HG02943 (cell line): ENCODE measurements at regions not wholly inside any gene's neighbourhood (a gene's known extent, or its start where the extent isn't known, plus 50 kb on each side); places are given as distances from the start of the nearest gene placed in this dataset.

Source experiments
- ATAC-seq: cut with Tn5 transposase; IDR thresholded peaks from one replicate; pipeline ENCODE4 v1.9.1; 2021; ENCODE audit warnings: mild to moderate bottlenecking, low read depth, moderate library complexity; ENCODE audit not compliant: unreplicated experiment

DNA sequence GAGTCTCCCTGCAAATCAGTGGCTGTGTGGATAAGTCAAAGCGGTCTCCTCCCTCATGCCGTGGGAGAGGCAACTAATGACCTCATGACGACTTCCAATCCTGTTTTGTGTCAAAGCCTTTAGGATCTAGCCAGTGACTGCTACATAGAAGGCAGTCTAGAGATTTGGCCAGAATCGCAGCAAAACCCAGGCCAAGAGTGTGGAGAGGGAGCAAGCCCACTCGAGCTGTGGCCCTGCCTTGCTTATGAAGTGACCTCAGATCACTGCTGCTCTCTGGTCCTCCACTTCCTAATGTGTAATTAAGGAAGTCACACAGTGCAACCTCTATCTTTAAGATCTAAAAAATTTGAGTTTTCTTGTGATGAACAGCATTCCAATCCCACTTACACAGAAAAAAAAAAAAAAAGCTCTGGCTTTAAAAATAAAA is 296.7 kb upstream of the KLF6 start:
- ATAC-seq: no peak

- no peak for ATAC-seq
Measured at GRCh38 chr10:4080225-4080805, 295.3 kb upstream of the KLF6 start.

GRCh38 chr10:4079803-4080202 is 294.8 kb upstream of the KLF6 start:
- ATAC-seq: no peak

DNA sequence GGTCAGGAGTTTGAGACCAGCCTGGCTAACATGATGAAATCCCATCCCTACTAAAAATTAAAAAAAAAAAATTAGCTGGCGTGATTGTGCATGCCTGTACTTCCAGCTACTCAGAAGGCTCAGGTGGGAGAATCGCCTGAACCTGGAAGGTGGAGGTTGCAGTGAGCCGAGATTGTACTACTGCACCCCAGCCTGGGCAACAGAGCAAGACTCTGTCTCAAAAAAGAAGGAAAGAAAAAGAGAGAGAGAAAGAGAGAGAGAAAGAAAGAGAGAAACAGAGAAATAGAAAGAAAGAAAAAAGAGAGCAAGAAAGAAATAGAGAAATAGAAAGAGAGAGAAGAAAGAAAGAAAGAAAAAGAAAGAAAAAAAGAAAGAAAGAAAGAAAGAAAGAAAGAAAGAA is 292.8 kb upstream of the KLF6 start:
- ATAC-seq: no peak

DNA sequence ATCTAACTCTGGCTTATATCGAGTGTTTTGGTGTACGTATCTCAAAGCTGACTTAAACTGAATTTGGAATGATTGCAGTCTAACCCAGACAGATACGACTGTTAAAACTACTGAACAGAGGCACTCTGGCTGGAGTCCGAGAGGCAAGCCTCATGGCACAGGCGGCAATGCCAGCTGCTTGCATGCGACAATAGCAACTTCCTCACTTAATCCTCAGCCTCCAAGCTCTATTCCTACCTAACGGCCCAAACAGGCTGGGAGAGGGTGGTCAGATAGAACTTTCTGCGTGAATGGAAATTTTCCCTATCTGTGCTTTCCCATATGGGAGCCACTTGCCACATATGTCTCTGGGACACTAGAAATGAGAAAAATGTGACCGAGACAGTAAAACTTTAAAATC is 292.0 kb upstream of the KLF6 start:
- no peak for ATAC-seq

DNA sequence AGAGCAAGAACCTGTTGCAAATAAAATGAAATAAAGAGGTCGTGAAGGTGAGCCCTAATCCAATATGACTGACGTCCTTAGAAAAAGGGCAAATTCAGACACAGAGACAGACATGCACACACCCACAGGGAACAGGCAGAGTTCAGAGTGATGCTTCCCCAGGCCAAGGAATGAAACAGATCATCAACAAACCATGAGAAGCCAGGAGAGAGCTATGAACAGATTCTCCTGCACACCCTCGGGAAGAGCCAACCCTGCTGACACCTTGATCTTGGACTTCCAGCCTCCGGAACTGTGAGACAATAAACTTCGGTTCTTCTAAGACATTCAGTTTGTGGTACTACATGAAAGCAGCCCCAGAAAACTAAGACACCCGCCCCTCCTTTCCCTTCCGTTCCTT is 290.4 kb upstream of the KLF6 start:
- ATAC-seq: no peak

GRCh38 chr10:4074545-4075407 is 289.8 kb upstream of the KLF6 start:
- ATAC-seq: no peak

DNA sequence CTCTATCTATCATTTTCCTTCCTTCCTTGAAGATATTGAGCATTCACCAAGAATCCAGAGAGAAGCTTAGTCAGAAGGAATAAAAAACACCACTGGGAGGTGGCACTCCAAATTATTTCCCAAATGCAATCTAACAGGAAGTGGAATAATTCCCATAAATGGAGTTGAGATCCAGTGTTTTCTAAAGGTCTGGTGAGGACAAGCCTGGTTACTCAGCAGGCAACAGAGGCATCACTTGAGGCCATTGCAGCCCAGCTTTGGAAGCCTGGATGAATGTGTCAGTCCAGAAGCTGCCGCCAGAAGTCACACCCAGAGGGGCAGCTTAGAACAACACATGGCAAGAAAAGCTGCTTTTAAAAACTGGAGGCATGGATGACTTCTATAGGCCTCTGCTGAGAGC is 288.9 kb upstream of the KLF6 start:
- ATAC-seq: no peak

DNA sequence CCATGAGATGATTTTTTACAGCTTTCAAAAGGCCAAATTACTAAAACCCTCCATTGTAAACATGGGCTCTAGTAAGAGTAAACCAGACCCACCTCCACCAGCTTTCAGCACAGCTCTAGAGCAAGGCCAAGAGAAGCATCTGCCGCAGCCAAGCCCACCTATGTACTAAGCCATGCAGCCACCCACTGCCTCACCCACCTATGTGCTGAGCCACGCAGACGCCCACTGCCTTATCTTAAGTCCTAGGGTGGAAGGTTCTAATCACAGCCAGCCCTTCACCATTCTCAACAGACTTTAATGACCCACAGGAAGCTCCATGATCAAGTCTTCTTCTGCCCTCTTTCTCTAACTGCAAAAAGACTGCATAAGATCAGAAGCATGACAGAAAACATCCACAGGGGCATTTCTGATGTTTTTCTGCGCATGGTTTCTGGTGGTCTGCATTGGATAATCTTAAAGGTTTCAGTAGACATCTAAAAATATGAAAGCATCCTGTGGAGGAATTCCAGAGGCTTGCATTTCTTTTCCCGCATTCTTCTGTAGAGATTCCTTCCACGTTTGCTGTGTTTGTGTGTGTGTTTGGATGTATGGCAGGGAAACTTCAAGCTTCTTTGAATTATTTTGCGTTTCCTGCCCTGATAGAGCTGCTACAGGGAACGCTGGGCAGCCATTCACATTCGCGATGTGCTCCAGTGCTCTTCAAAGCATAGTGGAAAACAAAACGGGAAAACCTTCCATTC is 286.1 kb upstream of the KLF6 start:
- no peak for ATAC-seq

DNA sequence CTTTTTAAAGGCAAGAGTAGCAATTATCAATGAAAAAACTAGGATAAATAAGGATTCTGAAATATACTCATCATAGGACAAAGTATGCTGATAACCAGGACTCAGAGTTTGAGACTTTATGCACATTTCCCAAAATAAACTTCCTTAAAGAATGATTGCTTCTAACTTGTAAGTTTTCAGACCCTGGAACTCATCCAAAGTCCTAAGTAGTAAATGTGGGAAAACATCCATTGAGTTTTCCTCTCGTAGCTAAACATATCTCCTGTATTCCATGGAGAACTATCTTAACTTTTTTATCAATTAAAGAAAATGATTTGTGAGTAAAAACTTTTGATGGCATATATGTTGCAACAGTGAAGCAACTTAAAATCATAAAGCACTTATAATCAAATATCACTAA is 285.2 kb upstream of the KLF6 start:
- ATAC-seq: no peak

DNA sequence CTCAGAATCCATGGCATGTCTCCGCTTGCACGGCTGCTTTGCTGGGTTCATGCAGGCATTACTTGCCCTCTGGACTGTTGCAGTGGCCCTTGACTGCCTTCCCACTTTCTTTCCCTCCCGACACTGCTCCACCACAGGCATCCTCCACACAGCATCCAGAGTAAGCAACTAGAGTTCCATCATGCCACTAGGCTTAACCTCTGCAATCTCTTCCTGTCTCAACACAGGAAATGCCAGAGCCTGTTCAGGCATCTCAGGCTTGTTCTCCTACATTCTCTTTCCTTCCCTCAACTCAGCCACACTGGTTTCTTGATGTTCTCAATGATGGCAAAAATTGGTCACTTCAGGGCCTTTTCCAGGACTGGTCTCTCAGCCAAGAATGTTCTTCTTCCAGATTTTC is 284.5 kb upstream of the KLF6 start:
- ATAC-seq: no peak

DNA sequence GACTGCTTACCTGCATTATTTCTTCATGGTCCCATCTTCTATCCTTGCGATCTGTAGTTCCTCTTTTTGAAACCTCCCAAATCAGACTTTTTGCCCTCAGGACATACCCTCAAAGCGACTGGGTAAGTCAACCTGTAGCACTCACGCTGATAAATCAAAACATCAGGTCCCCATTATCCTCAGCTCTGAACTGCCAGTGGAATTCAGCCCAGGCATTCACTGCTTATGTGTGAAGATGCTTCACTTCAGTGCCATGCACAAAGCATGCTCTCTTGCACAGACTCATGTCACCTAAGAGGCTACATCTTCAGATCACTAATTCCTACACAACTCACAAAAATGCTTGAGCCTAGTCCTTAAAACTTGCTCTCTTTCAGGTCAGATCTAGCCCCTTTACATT is 283.6 kb upstream of the KLF6 start:
- no peak for ATAC-seq

GRCh38 chr10:4067931-4068561 is 283.0 kb upstream of the KLF6 start:
- no peak for ATAC-seq

DNA sequence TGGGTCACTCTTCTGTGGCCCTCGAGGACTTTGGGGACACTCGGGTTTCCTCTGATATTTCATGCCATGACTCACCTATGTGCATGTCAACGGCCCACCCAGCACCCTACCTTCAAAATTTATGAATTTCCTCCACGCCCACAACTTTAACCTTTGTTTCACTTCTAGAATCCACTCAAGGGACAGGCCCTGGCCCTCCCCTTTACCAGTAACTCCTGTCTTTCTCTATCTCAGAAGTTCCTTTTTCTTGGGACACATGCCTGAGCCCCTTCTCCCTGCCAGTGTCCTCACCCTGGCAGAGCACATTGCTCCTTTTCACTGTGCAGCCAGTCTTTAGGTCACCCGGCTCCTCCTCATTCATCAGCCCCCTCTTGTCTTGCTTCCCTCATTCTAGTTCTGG is 282.5 kb upstream of the KLF6 start:
- ATAC-seq: no peak

DNA sequence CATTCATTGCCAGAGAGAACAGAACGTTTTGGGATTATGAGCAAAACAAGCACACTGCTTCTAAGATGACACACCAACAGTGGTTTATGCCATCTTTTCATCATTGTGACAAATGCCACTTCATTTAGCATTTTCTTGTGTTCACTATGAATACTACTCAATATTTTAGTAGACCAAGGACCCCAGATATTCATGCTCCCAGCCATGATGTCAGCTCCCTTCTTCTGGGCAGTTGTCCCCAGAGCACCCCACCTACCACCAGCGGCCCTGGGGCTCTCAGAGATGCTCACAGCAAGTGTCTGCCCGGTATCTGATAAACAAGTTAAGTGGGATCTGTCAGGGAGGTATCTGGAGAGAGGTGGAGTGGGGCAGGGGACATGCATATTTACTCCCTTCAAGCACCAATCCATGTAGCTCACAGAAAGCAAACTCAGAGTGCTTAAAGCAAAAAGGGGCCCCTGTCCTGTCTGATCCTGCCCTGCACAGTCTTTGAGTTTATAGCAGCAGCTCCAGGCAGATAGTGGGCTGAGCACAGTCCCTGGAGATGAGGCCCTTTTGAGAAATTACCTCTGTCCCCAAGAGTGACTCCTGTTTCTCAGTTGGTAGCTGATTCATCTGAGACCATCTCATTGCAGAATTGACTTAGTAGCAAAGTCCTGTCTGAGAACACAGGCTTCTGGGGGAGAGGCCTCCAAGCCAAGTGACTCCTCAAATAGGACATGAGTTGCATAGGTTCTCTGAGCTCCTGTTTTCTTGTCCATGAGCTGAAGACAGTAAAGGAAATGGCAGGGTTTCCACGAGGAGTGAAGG is 281.8 kb upstream of the KLF6 start:
- no peak for ATAC-seq

GRCh38 chr10:4064489-4064888 is 279.5 kb upstream of the KLF6 start:
- no peak for ATAC-seq

DNA sequence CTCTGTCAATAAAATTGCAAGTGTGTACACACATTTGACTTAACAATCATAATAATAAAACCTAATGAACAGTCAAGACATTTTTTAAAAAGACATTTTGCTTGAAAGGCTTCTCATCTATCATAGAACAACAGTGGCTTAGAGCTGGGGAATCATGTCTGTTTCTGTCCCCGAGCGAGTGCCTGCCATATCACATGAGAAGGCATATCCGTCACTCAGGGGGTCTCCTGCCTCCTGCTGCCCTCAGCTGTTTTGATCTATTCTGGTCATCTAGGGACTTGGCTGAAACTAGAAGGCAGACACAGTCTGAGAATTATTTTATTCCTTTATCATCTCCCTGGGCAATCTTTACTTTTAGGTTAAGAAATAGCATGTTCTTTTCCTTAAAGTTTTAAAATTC is 278.7 kb upstream of the KLF6 start:
- ATAC-seq: no peak

DNA sequence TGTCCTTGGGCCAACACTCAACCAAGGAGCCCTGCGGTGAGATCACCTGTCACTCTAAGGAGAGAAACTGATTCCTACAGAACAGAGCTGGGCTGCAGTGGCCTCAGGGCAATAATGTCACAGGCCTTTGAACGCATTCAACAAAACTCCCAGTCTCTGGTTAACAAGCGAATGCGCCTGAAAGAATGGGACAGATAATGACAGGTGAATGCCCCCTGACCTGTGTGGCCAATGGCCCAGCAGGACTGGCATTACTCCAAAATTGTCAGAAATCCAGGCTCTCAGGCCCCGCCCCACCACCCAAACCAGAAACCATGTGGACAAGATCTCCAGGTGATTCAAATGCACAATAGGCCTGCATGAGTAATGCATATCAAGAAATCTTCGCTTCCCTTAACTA is 277.7 kb upstream of the KLF6 start:
- ATAC-seq: no peak

DNA sequence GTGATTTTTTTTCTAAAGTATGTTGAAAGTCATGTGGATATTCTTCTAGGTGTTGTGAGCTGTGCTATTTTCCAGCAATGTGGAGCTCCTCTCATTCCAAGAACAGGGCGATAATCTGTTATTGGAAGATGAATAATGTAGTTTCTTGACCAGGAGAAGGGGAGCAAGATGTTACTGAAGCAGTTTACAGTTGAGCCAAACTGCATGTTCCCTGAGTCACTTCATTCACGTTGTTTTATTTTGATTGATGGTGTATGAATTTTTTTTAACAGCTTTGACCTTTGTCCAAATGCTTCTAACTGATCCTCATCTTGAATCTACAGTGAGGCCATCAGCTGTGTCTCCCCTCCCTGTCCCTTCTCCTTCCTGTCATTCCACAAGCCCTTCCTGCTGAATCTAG is 277.1 kb upstream of the KLF6 start:
- no peak for ATAC-seq

- no peak for ATAC-seq
Measured at GRCh38 chr10:4061441-4061951, 276.5 kb upstream of the KLF6 start.
